SK-N-SH (cell line): ENCODE measurements at regions not wholly inside any gene's neighbourhood (a gene's known extent, or its start where the extent isn't known, plus 50 kb on each side); places are given as distances from the start of the nearest gene placed in this dataset.

ENCODE experiments used
- EZH2phosphoT487 ChIP-seq: fragments of 200-600 bp; sonication (generic); IDR thresholded peaks from 2 replicates; pipeline ENCODE4 v1.6.1; 2017; ENCODE audit warnings: low read depth, mixed run types, mild to moderate bottlenecking, antibody characterized with exemption, moderate library complexity, borderline replicate concordance
- NRF1 ChIP-seq: IDR thresholded peaks from 2 replicates; pipeline ENCODE4 v1.6.1; 2012; ENCODE audit warnings: low read depth, mild to moderate bottlenecking, low read length
- RAD21 ChIP-seq: IDR thresholded peaks from 2 replicates; pipeline ENCODE4 v1.6.1; 2012; ENCODE audit warnings: mild to moderate bottlenecking, low read length
- RXRA ChIP-seq: IDR thresholded peaks from 2 replicates; pipeline ENCODE4 v1.4.0; 2012; ENCODE audit warnings: low read depth, mild to moderate bottlenecking, borderline replicate concordance
- SIN3A ChIP-seq: IDR thresholded peaks from 2 replicates; pipeline ENCODE4 v1.6.1; 2012; ENCODE audit warnings: low read depth, mild to moderate bottlenecking, low read length, moderate library complexity, borderline replicate concordance
- TAF1 ChIP-seq: IDR thresholded peaks from 2 replicates; pipeline ENCODE4 v1.6.1; 2012; ENCODE audit warnings: low read depth, mild to moderate bottlenecking, low read length, moderate library complexity, borderline replicate concordance
- TEAD4 ChIP-seq: IDR thresholded peaks from 2 replicates; pipeline ENCODE4 v1.4.0; 2012; ENCODE audit warnings: mild to moderate bottlenecking, borderline replicate concordance; ENCODE audit not compliant: insufficient read depth
- TF ChIP-seq, protein P1 (sequence below): fragments of 200-600 bp; sonication (generic); IDR thresholded peaks from 2 replicates; pipeline ENCODE4 v1.6.1; 2017; ENCODE audit warnings: antibody characterized with exemption, mild to moderate bottlenecking, moderate library complexity
- TF ChIP-seq, protein P2 (sequence below): IDR thresholded peaks from 2 replicates; pipeline ENCODE4 v1.4.0; 2012; ENCODE audit warnings: low read depth, borderline replicate concordance

DNA sequence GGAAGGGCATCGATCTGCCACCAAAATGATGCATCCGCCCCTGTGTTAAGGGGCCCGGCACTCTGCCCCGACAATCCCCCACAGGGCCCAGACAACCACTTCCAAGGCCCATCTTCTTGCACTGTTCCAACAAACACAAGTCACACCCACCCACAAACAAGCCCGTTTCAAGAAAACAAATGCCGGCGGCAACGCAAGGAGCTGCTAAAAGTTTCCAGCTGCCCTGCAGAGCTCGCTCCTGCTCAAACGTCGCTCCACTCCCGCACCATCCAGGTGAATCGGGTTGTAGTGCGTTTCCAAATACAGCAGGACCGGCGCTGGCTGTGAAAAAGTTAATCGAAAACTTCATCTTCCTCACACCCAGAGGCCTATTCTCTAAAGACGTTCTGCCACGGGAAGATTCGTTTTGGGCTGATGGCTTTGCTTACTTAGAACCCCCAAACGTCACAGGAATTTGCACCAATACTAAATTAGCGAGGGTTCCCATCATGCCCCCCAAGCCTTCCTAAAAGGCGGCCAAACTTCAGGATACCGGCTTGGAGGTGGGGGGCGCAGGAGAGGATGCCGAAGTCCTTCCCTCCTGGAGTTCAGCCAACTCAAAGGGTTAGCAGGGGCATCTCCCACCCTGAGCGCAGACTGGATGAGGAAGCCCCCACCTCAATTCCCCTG is 107.4 kb upstream of the DOCK9 start:
- TF ChIP-seq NRF1 (no peak), SIN3A (no peak), TEAD4 (no peak), RAD21 (no peak), EZH2phosphoT487 (no peak), RXRA (no peak), TAF1 (no peak)
- TF ChIP-seq, protein P1, sequence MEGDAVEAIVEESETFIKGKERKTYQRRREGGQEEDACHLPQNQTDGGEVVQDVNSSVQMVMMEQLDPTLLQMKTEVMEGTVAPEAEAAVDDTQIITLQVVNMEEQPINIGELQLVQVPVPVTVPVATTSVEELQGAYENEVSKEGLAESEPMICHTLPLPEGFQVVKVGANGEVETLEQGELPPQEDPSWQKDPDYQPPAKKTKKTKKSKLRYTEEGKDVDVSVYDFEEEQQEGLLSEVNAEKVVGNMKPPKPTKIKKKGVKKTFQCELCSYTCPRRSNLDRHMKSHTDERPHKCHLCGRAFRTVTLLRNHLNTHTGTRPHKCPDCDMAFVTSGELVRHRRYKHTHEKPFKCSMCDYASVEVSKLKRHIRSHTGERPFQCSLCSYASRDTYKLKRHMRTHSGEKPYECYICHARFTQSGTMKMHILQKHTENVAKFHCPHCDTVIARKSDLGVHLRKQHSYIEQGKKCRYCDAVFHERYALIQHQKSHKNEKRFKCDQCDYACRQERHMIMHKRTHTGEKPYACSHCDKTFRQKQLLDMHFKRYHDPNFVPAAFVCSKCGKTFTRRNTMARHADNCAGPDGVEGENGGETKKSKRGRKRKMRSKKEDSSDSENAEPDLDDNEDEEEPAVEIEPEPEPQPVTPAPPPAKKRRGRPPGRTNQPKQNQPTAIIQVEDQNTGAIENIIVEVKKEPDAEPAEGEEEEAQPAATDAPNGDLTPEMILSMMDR = no peak
- TF ChIP-seq, protein P2, sequence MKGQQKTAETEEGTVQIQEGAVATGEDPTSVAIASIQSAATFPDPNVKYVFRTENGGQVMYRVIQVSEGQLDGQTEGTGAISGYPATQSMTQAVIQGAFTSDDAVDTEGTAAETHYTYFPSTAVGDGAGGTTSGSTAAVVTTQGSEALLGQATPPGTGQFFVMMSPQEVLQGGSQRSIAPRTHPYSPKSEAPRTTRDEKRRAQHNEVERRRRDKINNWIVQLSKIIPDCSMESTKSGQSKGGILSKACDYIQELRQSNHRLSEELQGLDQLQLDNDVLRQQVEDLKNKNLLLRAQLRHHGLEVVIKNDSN = no peak
